Smooth muscle cell (in vitro differentiated cells): ENCODE measurements at regions not wholly inside any gene's neighbourhood (a gene's known extent, or its start where the extent isn't known, plus 50 kb on each side); places are given as distances from the start of the nearest gene placed in this dataset.
A peak's percentile ranks its signal among the peaks of the same experiment; 100 is the strongest.

Experiments
- DNase-seq: peaks from one replicate; lab custom pipeline; 2025; ENCODE audit not compliant: unreplicated experiment; lab: John Stamatoyannopoulos, UW
- H2AFZ ChIP-seq: fragments of 200-600 bp; sonication (generic); 2 replicates; pipeline ENCODE4 v1.6.0; 2016; ENCODE audit warnings: antibody characterized with exemption, low read depth, mild to moderate bottlenecking
- H3F3A ChIP-seq: fragments of 200-600 bp; sonication (generic); 2 replicates; pipeline ENCODE4 v1.6.0; 2017; ENCODE audit warnings: antibody characterized with exemption, low read depth
- H3K27ac ChIP-seq: fragments of 200-600 bp; sonication (generic); 2 replicates; pipeline ENCODE4 v1.5.1; 2016; ENCODE audit warnings: low read depth, mild to moderate bottlenecking
- H3K27me3 ChIP-seq: fragments of 200-600 bp; sonication (generic); 2 replicates; pipeline ENCODE4 v1.6.1; 2016; ENCODE audit warnings: low read depth, mild to moderate bottlenecking
- H3K36me3 ChIP-seq: fragments of 200-600 bp; sonication (generic); 2 replicates; pipeline ENCODE4 v1.5.1; 2016; ENCODE audit warnings: low read depth
- H3K4me1 ChIP-seq: fragments of 200-600 bp; sonication (generic); 2 replicates; pipeline ENCODE4 v1.5.1; 2016; ENCODE audit warnings: low read depth
- H3K4me2 ChIP-seq: fragments of 200-600 bp; sonication (generic); 2 replicates; pipeline ENCODE4 v1.6.0; 2016; ENCODE audit warnings: mild to moderate bottlenecking
- H3K4me3 ChIP-seq: fragments of 200-600 bp; sonication (generic); 2 replicates; pipeline ENCODE4 v1.5.1; 2016; ENCODE audit warnings: mild to moderate bottlenecking
- H3K79me2 ChIP-seq: fragments of 200-600 bp; sonication (generic); 2 replicates; pipeline ENCODE4 v1.6.0; 2016; ENCODE audit warnings: low read depth, mild to moderate bottlenecking
- H3K9ac ChIP-seq: fragments of 200-600 bp; sonication (generic); 2 replicates; pipeline ENCODE4 v1.6.0; 2016; ENCODE audit warnings: low read depth
- H3K9me3 ChIP-seq: fragments of 200-600 bp; sonication (generic); replicated peaks from 2 replicates; pipeline ENCODE4 v1.5.1; 2016; ENCODE audit warnings: low read depth
- H4K20me1 ChIP-seq: fragments of 200-600 bp; sonication (generic); 2 replicates; pipeline ENCODE4 v1.6.0; 2016; ENCODE audit warnings: low read depth
- CTCF ChIP-seq: fragments of 200-600 bp; sonication (generic); IDR thresholded peaks from 2 replicates; pipeline ENCODE4 v1.5.1; 2017; ENCODE audit warnings: borderline replicate concordance, mild to moderate bottlenecking, antibody characterized with exemption; ENCODE audit not compliant: insufficient read depth, poor library complexity, severe bottlenecking
- WGBS: methylation state at CpG from one replicate; pipeline ENCODE4 v1.1.7; 2016; ENCODE audit warnings: low lambda C conversion rate; 5-methylcytosine and 5-hydroxymethylcytosine counted together

DNA sequence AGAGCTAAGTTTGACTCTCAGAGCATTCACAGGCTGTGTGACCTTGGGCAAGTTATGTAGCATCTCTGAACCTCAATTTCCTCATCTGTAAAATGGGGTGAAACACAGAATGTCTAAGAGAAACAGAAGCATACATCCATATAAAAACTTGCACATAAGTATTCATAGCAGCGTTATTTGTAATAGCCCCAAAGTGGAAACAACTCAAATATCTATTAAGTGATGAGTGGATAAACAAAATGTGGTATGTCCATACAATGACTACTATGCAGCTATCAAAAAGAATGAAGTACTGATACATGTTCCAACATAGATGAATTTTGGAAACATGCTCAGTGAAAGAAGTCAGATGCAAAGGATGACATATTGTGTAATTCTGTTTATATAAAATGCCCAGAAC, 201.8 kb upstream of the KBTBD8 start:
- Histone ChIP-seq H3K9me3 (no peaks in the 10 kb centered on the region), H2AFZ (no peak overlapping the region), H3K36me3 (no peaks in the 10 kb centered on the region), H3K9ac (no peak overlapping the region), H3K4me2 (no peak overlapping the region), H3K4me1 (peaks cover 7% of the 10 kb centered on the region), H3K27ac (no peak overlapping the region), H4K20me1 (no peaks in the 10 kb centered on the region), H3K4me3 (no peak overlapping the region), H3F3A (no peaks in the 10 kb centered on the region), H3K27me3 (no peaks in the 10 kb centered on the region), H3K79me2 (no peaks in the 10 kb centered on the region)
- no peak for TF ChIP-seq CTCF
- no peak for DNase-seq
- WGBS: 94% methylated on average over 1 of the region's 1 CpG

GRCh38 chr3:66797889-66798560, 200.1 kb upstream of the KBTBD8 start:
- Histone ChIP-seq H3K27me3 (no peaks in the 10 kb centered on the region), H3K4me3 (peak overlapping the region; percentile 43), H3K9ac (no peak overlapping the region), H3K9me3 (no peaks in the 10 kb centered on the region), H3K4me2 (peak overlapping the region; percentile 84), H3K4me1 (peaks cover 7% of the 10 kb centered on the region), H3K36me3 (no peaks in the 10 kb centered on the region), H2AFZ (peak overlapping the region; percentile 85), H4K20me1 (no peaks in the 10 kb centered on the region), H3F3A (no peaks in the 10 kb centered on the region), H3K79me2 (no peaks in the 10 kb centered on the region), H3K27ac (no peak overlapping the region)
- TF ChIP-seq CTCF: no peak
- WGBS: 18% methylated on average over 26 of the region's 26 CpGs
- peak; percentile 6 for DNase-seq

GRCh38 chr3:66800941-66801545, 197.1 kb upstream of the KBTBD8 start:
- no peak for DNase-seq
- no peaks in the 10 kb centered on the region for H3K9me3 ChIP-seq

More at GRCh38 chr3:66800941-66801545, 197.1 kb upstream of the KBTBD8 start:
- H3K36me3 ChIP-seq: no peaks in the 10 kb centered on the region
- 75% methylated on average over 1 of the region's 1 CpG for WGBS
- no peak for TF ChIP-seq CTCF
- no peaks in the 10 kb centered on the region for H3F3A ChIP-seq
- H3K9ac ChIP-seq: no peak overlapping the region
- no peak overlapping the region for H2AFZ ChIP-seq
- H3K79me2 ChIP-seq: no peaks in the 10 kb centered on the region
- H3K4me3 ChIP-seq: no peak overlapping the region
- H4K20me1 ChIP-seq: no peaks in the 10 kb centered on the region
- H3K4me1 ChIP-seq: peaks cover 7% of the 10 kb centered on the region
- no peak overlapping the region for H3K4me2 ChIP-seq
- no peaks in the 10 kb centered on the region for H3K27me3 ChIP-seq
- H3K27ac ChIP-seq: no peak overlapping the region
